ENCODE measurements at regions not wholly inside any gene's neighbourhood (a gene's known extent, or its start where the extent isn't known, plus 50 kb on each side); places are given as distances from the start of the nearest gene placed in this dataset.

DNA sequence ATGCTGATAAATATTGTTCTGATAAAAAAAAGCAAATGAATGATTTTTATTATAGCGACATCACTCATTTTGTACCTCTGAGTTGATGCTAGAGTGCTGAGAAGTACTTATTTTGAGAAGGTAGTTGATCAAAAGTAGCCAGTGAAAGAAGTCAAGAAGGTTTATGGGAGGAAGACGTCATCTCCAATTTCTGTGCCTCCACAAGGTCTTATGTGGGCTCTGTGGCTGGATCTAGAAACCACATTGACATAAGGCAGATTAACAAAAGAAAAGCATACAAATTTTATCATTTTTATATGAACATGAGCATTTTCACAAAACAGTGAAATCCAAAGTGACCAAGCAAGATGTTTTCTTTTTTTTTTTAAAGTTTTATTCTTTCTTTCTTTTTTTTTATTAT, 289.5 kb upstream of the FAR2 start:
- Histone ChIP-seq H3K4me3 (no peak overlapping the region), H3K27ac (no peak overlapping the region), H3K4me1 (replicated peaks) (no peaks in the 10 kb centered on the region), H3K27me3 (replicated peaks; ENCODE audit: insufficient read depth) (no peaks in the 10 kb centered on the region), H3K36me3 (no peaks in the 10 kb centered on the region), H3K9me3 (no peaks in the 10 kb centered on the region)
- intact Hi-C loops (cut with DNase I), result no loop called here
- 90% methylated on average over 2 of the region's 2 CpGs for WGBS
- TF ChIP-seq POLR2AphosphoS5 (IDR thresholded peaks at IDR 0.05) (no peak), POLR2A (IDR thresholded peaks at IDR 0.05) (no peak)
- TF ChIP-seq, protein P1, sequence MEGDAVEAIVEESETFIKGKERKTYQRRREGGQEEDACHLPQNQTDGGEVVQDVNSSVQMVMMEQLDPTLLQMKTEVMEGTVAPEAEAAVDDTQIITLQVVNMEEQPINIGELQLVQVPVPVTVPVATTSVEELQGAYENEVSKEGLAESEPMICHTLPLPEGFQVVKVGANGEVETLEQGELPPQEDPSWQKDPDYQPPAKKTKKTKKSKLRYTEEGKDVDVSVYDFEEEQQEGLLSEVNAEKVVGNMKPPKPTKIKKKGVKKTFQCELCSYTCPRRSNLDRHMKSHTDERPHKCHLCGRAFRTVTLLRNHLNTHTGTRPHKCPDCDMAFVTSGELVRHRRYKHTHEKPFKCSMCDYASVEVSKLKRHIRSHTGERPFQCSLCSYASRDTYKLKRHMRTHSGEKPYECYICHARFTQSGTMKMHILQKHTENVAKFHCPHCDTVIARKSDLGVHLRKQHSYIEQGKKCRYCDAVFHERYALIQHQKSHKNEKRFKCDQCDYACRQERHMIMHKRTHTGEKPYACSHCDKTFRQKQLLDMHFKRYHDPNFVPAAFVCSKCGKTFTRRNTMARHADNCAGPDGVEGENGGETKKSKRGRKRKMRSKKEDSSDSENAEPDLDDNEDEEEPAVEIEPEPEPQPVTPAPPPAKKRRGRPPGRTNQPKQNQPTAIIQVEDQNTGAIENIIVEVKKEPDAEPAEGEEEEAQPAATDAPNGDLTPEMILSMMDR (IDR thresholded peaks at IDR 0.05), result no peak
- DNase-seq (ENCODE audit: low spot score), result no peak

GRCh38 chr12:28865776-28866175, 283.3 kb upstream of the FAR2 start:
- DNase-seq (ENCODE audit: low spot score), result no peak
- no peaks in the 10 kb centered on the region for H3K36me3 ChIP-seq
- no peak overlapping the region for H3K27ac ChIP-seq
- no peak overlapping the region for H3K4me3 ChIP-seq
- no peaks in the 10 kb centered on the region for H3K4me1 ChIP-seq (replicated peaks)
- TF ChIP-seq POLR2AphosphoS5 (IDR thresholded peaks at IDR 0.05) (no peak), POLR2A (IDR thresholded peaks at IDR 0.05) (no peak)
- TF ChIP-seq, protein P1 (IDR thresholded peaks at IDR 0.05), result no peak
- intact Hi-C loops (cut with DNase I), result no loop called here
- 67% methylated on average over 4 of the region's 4 CpGs for WGBS
- H3K27me3 ChIP-seq (replicated peaks; ENCODE audit: insufficient read depth), result no peaks in the 10 kb centered on the region
- no peaks in the 10 kb centered on the region for H3K9me3 ChIP-seq

DNA sequence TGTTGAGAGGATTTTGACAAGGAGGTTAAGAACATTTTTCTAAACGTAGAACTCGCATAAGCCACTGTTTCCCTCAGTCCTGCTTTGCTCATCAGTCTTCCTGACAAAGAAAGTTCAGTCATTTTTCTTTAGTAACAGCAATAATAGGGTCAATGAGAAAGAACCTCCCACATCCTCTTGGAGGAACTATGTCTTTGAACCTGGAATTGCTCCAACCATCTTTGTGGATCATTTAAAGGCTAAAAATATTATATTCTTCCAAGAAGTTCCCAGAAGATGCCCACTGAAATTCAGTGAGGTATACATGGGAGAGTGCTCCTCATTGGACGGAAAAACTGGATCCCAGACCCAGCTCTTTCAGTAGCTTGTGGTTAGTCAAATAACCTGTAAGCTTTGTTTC, 282.8 kb upstream of the FAR2 start:
- Histone ChIP-seq H3K4me1 (replicated peaks) (no peaks in the 10 kb centered on the region), H3K4me3 (no peak overlapping the region), H3K27ac (no peak overlapping the region), H3K36me3 (no peaks in the 10 kb centered on the region), H3K9me3 (no peaks in the 10 kb centered on the region), H3K27me3 (replicated peaks; ENCODE audit: insufficient read depth) (no peaks in the 10 kb centered on the region)
- 57% methylated on average over 3 of the region's 3 CpGs for WGBS
- no peak for DNase-seq (ENCODE audit: low spot score)
- intact Hi-C loops (cut with DNase I), result no loop called here
- TF ChIP-seq POLR2AphosphoS5 (IDR thresholded peaks at IDR 0.05) (no peak), POLR2A (IDR thresholded peaks at IDR 0.05) (no peak)
- TF ChIP-seq, protein P1 (IDR thresholded peaks at IDR 0.05), result no peak

DNA sequence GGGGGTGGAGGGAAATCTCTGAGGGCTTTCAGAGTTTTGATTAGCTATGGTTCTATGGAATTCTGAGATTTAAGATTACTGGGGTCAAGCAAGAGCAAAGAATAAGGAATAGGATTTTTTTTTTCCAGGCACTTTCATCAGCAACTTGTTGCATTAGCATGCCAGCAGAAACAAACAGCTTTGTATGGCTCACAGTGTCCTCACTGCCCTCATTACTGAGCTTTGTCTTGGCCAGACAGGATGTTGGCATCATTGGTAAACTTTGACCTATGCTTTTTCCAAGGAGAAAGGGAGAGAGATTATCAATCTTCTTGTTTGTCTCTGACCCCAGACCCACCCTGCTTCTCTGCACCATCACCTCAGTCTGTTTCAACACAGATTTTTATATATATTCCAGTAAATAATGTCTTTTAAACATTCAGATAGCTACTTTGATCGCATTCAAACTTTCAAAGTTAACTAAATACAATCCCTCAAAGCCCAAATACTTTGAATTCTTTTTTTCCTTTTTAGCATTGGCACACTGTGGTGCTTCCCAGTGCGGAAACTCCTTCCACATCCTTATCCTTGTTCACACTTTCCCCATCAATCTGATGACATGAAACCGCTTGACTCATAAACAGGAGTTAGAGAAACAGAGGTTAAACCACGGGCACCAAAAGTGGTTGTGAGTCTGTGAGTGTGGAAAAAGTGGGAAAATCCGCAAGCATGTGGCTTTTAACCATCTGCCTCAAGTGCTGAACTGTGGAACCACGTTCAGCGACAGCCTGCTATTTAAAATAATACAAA, 282.2 kb upstream of the FAR2 start:
- no peaks in the 10 kb centered on the region for H3K9me3 ChIP-seq
- no peaks in the 10 kb centered on the region for H3K36me3 ChIP-seq
- H3K4me1 ChIP-seq (replicated peaks), result no peaks in the 10 kb centered on the region
- H3K4me3 ChIP-seq, result no peak overlapping the region
- intact Hi-C loops (cut with DNase I), result no loop called here
- H3K27me3 ChIP-seq (replicated peaks; ENCODE audit: insufficient read depth), result no peaks in the 10 kb centered on the region
- TF ChIP-seq POLR2AphosphoS5 (IDR thresholded peaks at IDR 0.05), result no peak
- TF ChIP-seq, protein P1 (IDR thresholded peaks at IDR 0.05), result no peak
- TF ChIP-seq POLR2A (IDR thresholded peaks at IDR 0.05), result no peak
- DNase-seq (ENCODE audit: low spot score), result no peak
- H3K27ac ChIP-seq, result no peak overlapping the region
- WGBS, result 84% methylated on average over 7 of the region's 7 CpGs

DNA sequence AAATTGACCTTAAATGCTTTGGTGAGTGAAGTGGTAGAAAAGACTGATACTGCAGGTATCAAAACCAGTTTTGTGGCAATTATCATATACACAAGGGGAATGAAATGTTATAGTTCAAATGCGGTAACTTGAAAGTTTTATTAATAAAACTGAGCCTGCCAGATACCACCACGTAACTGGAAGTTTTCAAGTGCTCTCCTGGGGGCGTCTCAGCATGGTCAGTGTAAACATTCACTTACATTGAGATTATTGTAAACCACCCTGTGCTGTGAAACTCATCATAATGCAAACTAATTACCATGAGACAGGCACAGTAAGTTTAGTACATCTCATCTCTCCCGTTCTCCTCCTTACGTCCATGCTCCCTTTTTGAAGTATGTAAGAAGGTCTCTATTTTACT, 280.7 kb upstream of the FAR2 start:
- Histone ChIP-seq H3K27ac (no peak overlapping the region), H3K4me1 (replicated peaks) (no peaks in the 10 kb centered on the region), H3K9me3 (no peaks in the 10 kb centered on the region), H3K27me3 (replicated peaks; ENCODE audit: insufficient read depth) (no peaks in the 10 kb centered on the region), H3K4me3 (no peak overlapping the region), H3K36me3 (no peaks in the 10 kb centered on the region)
- no peak for DNase-seq (ENCODE audit: low spot score)
- TF ChIP-seq POLR2A (IDR thresholded peaks at IDR 0.05) (no peak), POLR2AphosphoS5 (IDR thresholded peaks at IDR 0.05) (no peak)
- TF ChIP-seq, protein P1 (IDR thresholded peaks at IDR 0.05), result no peak
- intact Hi-C loops (cut with DNase I), result no loop called here
- 84% methylated on average over 5 of the region's 5 CpGs for WGBS

Measured in prostate gland (tissue), 2 donors.